GM12878 (cell line): ENCODE measurements at regions not wholly inside any gene's neighbourhood (a gene's known extent, or its start where the extent isn't known, plus 50 kb on each side); places are given as distances from the start of the nearest gene placed in this dataset.

Experiments used
- ATAC-seq: fragments of 200-7000 bp; cut with Tn5 transposase; 3 replicates; pipeline ENCODE4 v1.9.1; 2020; ENCODE audit warnings: mild to moderate bottlenecking, moderate library complexity
- BruUV-seq: library from RNA; stranded (reverse); fragments of 400-500 nt; replicated peaks from 2 replicates; lab custom pipeline; 2021; lab: Mats Ljungman, UMichigan
- CTCF ChIA-PET: fragments of 300-600 bp; sonication (Branson Sonifier 250); formaldehyde crosslinking; extraction: SDS; loops from one replicate; lab custom pipeline; 2021; ENCODE audit warnings: inconsistent platforms; lab: Yijun Ruan, JAX
- POLR2A ChIA-PET: fragments of 350-600 bp; formaldehyde crosslinking; extraction: SDS; loops from one replicate; lab custom pipeline; 2021; ENCODE audit warnings: inconsistent platforms; lab: Charles Lee
- RAD21 ChIA-PET: fragments of 300-600 bp; sonication (Branson Sonifier 250); formaldehyde crosslinking; loops from one replicate; lab custom pipeline; 2023; ENCODE audit warnings: antibody characterized with exemption; ENCODE audit not compliant: unreplicated experiment; lab: Charles Lee
- SMC1A ChIA-PET: fragments of 300-600 bp; sonication (Branson Sonifier 250); formaldehyde crosslinking; loops from one replicate; lab custom pipeline; 2023; ENCODE audit not compliant: unreplicated experiment, uncharacterized antibody; lab: Charles Lee
- DNase-seq: peaks from one replicate; pipeline ENCODE4 v3.0.0-alpha.2; 2011; ENCODE audit warnings: low read depth, low spot score
- FAIRE-seq: peaks from 3 replicates; lab custom pipeline; 2011; peaks lifted over from hg19 to GRCh38; lab: Jason Lieb, UNC
- H2AFZ ChIP-seq: 2 replicates; pipeline ENCODE4 v1.6.0; 2011; ENCODE audit warnings: low read depth, low read length, control low read depth; ENCODE audit not compliant: control insufficient read depth
- H3K27ac ChIP-seq: 2 replicates; pipeline ENCODE4 v1.5.1; 2011; ENCODE audit warnings: control low read depth; ENCODE audit not compliant: control insufficient read depth, insufficient read depth
- H3K27me3 ChIP-seq, 2 experiments: replicated peaks in 1 of 2; 2 replicates each; pipeline versions ENCODE4 v1.6.0 to v1.6.1; 2011; ENCODE audit warnings: low read length in 1 of 2; ENCODE audit not compliant: control insufficient read depth in 2 of 2, insufficient read depth in 2 of 2
- H3K36me3 ChIP-seq, 2 experiments: 2 replicates each; pipeline ENCODE4 v1.5.1; 2011; ENCODE audit warnings: low read length in 1 of 2; ENCODE audit not compliant: control insufficient read depth in 2 of 2, insufficient read depth in 2 of 2
- H3K4me1 ChIP-seq: 2 replicates; pipeline ENCODE4 v1.6.1; 2011; ENCODE audit warnings: mild to moderate bottlenecking, low read length, moderate library complexity, mixed read lengths; ENCODE audit not compliant: control insufficient read depth, insufficient read depth
- H3K4me2 ChIP-seq: 2 replicates; pipeline ENCODE4 v1.6.0; 2011; ENCODE audit warnings: control low read depth; ENCODE audit not compliant: control insufficient read depth, insufficient read depth
- H3K4me3 ChIP-seq: fragments of 200-600 bp; sonication (generic); 2 replicates; pipeline ENCODE4 v1.5.1; 2016
- H3K79me2 ChIP-seq: 2 replicates; pipeline ENCODE4 v1.6.0; 2011; ENCODE audit warnings: low read length; ENCODE audit not compliant: control insufficient read depth, insufficient read depth
- H3K9ac ChIP-seq: 2 replicates; pipeline ENCODE4 v1.8.0; 2011; ENCODE audit warnings: low read length, control low read depth, mixed read lengths; ENCODE audit not compliant: control insufficient read depth, insufficient read depth
- H3K9me3 ChIP-seq: replicated peaks from 3 replicates; pipeline ENCODE4 v1.5.1; 2011; ENCODE audit warnings: mild to moderate bottlenecking, low read length; ENCODE audit not compliant: control insufficient read depth, insufficient read depth
- H4K20me1 ChIP-seq: 2 replicates; pipeline ENCODE4 v1.6.0; 2011; ENCODE audit not compliant: control insufficient read depth, insufficient read depth
- BCL11A ChIP-seq: IDR thresholded peaks from 2 replicates; pipeline ENCODE4 v1.6.1; 2011; ENCODE audit warnings: low read depth, low read length
- BMI1 ChIP-seq: fragments of 450-650 bp; IDR thresholded peaks from 2 replicates; pipeline ENCODE4 v1.6.1; 2016; ENCODE audit warnings: mild to moderate bottlenecking, moderate library complexity, borderline replicate concordance
- JUND ChIP-seq: IDR thresholded peaks from 2 replicates; pipeline ENCODE4 v1.6.1; 2012; ENCODE audit warnings: low read depth, mild to moderate bottlenecking, low read length, improper control_type of control experiment, moderate library complexity
- MEF2A ChIP-seq: IDR thresholded peaks from 2 replicates; pipeline ENCODE4 v1.6.1; 2011; ENCODE audit warnings: low read depth, mild to moderate bottlenecking, low read length, moderate library complexity; ENCODE audit not compliant: insufficient read depth
- MEF2B ChIP-seq: fragments of 450-650 bp; IDR thresholded peaks from 2 replicates; pipeline ENCODE4 v1.6.1; 2018; ENCODE audit warnings: mild to moderate bottlenecking, moderate library complexity; ENCODE audit not compliant: partially characterized antibody, poor library complexity, severe bottlenecking
- MLLT1 ChIP-seq: fragments of 450-650 bp; IDR thresholded peaks from 2 replicates; pipeline ENCODE4 v1.6.1; 2016; ENCODE audit warnings: mild to moderate bottlenecking
- MXI1 ChIP-seq: fragments of 150-350 bp; IDR thresholded peaks from 2 replicates; pipeline ENCODE4 v1.6.1; 2011; ENCODE audit warnings: low read depth, mild to moderate bottlenecking, inconsistent platforms, low read length, improper control_type of control experiment
- NR2C1 ChIP-seq: fragments of 450-650 bp; IDR thresholded peaks from 2 replicates; pipeline ENCODE4 v1.6.1; 2017; ENCODE audit warnings: antibody characterized with exemption, mild to moderate bottlenecking, moderate library complexity
- POLR2A ChIP-seq: IDR thresholded peaks from 2 replicates; pipeline ENCODE4 v1.6.1; 2011; ENCODE audit warnings: low read depth, mild to moderate bottlenecking, low read length
- RELB ChIP-seq: fragments of 450-650 bp; IDR thresholded peaks from 2 replicates; pipeline ENCODE4 v1.6.1; 2017; ENCODE audit warnings: low read depth, mild to moderate bottlenecking, moderate library complexity
- STAT1 ChIP-seq: fragments of 450-650 bp; conservative IDR thresholded peaks from 2 replicates; pipeline ENCODE4 v1.6.1; 2014; ENCODE audit warnings: antibody characterized with exemption, mild to moderate bottlenecking
- ZNF384 ChIP-seq: IDR thresholded peaks from 2 replicates; pipeline ENCODE4 v1.6.1; 2012; ENCODE audit warnings: low read depth, mild to moderate bottlenecking, low read length, improper control_type of control experiment, borderline replicate concordance
- ZNF592 ChIP-seq: fragments of 450-650 bp; IDR thresholded peaks from 2 replicates; pipeline ENCODE4 v1.6.1; 2017; ENCODE audit warnings: mild to moderate bottlenecking, moderate library complexity
- WGBS: methylation state at CpG from one replicate; pipeline ENCODE4 v1.1.6; 2016; ENCODE audit warnings: low lambda C conversion rate; ENCODE audit not compliant: insufficient replicate concordance, insufficient coverage; ENCODE audit errors: missing lambda C conversion rate; 5-methylcytosine and 5-hydroxymethylcytosine counted together
- in situ Hi-C: fragments of 300-500 bp; cut with MboI; formaldehyde crosslinking; loops from 9 replicates; pipeline ENCODE4 v1.14.3; 2018; ENCODE audit warnings: mixed read lengths
- intact Hi-C: fragments of 100-400 bp; cut with micrococcal nuclease; formaldehyde crosslinking; loops from one replicate; pipeline ENCODE4 v1.14.2; 2022; ENCODE audit not compliant: unreplicated experiment

- WGBS = 2% methylated on average over 2 of the region's 2 CpGs
- Histone ChIP-seq H3K27ac (no peak overlapping the region), H3K79me2 (no peaks in the 10 kb centered on the region), H4K20me1 (no peaks in the 10 kb centered on the region), H3K4me1 (no peaks in the 10 kb centered on the region), H3K27me3 (no peaks in the 10 kb centered on the region), H3K9ac (no peak overlapping the region), H3K4me3 (no peak overlapping the region), H2AFZ (no peak overlapping the region), H3K9me3 (no peaks in the 10 kb centered on the region), H3K4me2 (no peak overlapping the region), H3K36me3 (no peaks in the 10 kb centered on the region)
- no TSS peak for BruUV-seq
- TF ChIP-seq JUND (no peak), RELB (no peak), ZNF592 (no peak), MEF2A (no peak), MLLT1 (no peak), ZNF384 (no peak), BMI1 (no peak), STAT1 (no peak), BCL11A (no peak), POLR2A (no peak), MEF2B (no peak), MXI1 (no peak), NR2C1 (no peak)
- intact Hi-C loops = no loop called here
- POLR2A ChIA-PET = no interaction called here
- RAD21 ChIA-PET = no interaction called here
- DNase-seq (no peak), FAIRE-seq (no peak), ATAC-seq (no peak)
- in situ Hi-C loops = no loop called here
- SMC1A ChIA-PET = no interaction called here
- CTCF ChIA-PET = no interaction called here
These were observed 412.6 kb upstream of the RUNX1 start for GRCh38 chr21:35461700-35462099.
